Activated naive CD8-positive, alpha-beta T cell (primary cell): ENCODE measurements at regions not wholly inside any gene's neighbourhood (a gene's known extent, or its start where the extent isn't known, plus 50 kb on each side); places are given as distances from the start of the nearest gene placed in this dataset.

ENCODE experiments used
- H3K27ac Mint-ChIP-seq: one replicate; pipeline ENCODE4 v1.8.0; 2021; ENCODE audit warnings: mixed read lengths
- H3K27me3 Mint-ChIP-seq: one replicate; pipeline ENCODE4 v1.8.0; 2021; ENCODE audit warnings: mixed read lengths
- H3K36me3 Mint-ChIP-seq: one replicate; pipeline ENCODE4 v1.8.0; 2021; ENCODE audit warnings: mixed read lengths
- H3K4me1 Mint-ChIP-seq: one replicate; pipeline ENCODE4 v1.8.0; 2021; ENCODE audit warnings: low read depth, mixed read lengths
- H3K4me3 Mint-ChIP-seq: one replicate; pipeline ENCODE4 v1.8.0; 2021; ENCODE audit warnings: mild to moderate bottlenecking, mixed read lengths
- H3K9me3 Mint-ChIP-seq: one replicate; pipeline ENCODE4 v1.8.0; 2021; ENCODE audit warnings: low read depth, mixed read lengths

GRCh38 chr13:23992781-23993679 is 95.7 kb upstream of the C1QTNF9B start:
- Mint-ChIP-seq H3K4me1 (peaks cover 4% of the 10 kb centered on the region), H3K27me3 (peaks cover 1% of the 10 kb centered on the region), H3K4me3 (no peak overlapping the region), H3K36me3 (no peaks in the 10 kb centered on the region), H3K9me3 (no peaks in the 10 kb centered on the region), H3K27ac (no peak overlapping the region)

GRCh38 chr13:23993680-23993985 is 96.3 kb upstream of the C1QTNF9B start:
- Mint-ChIP-seq H3K9me3 (no peaks in the 10 kb centered on the region), H3K36me3 (no peaks in the 10 kb centered on the region), H3K4me3 (no peak overlapping the region), H3K27me3 (peaks cover 1% of the 10 kb centered on the region), H3K27ac (no peak overlapping the region), H3K4me1 (peaks cover 4% of the 10 kb centered on the region)

- H3K9me3 Mint-ChIP-seq = no peaks in the 10 kb centered on the region
- no peak overlapping the region for H3K4me3 Mint-ChIP-seq
- no peaks in the 10 kb centered on the region for H3K36me3 Mint-ChIP-seq
- no peak overlapping the region for H3K27ac Mint-ChIP-seq
- peaks cover 4% of the 10 kb centered on the region for H3K4me1 Mint-ChIP-seq
- H3K27me3 Mint-ChIP-seq = peaks cover 1% of the 10 kb centered on the region
These were observed 98.2 kb upstream of the C1QTNF9B start for GRCh38 chr13:23995283-23996073.

- no peaks in the 10 kb centered on the region for H3K36me3 Mint-ChIP-seq
- peaks cover 4% of the 10 kb centered on the region for H3K4me1 Mint-ChIP-seq
- H3K27me3 Mint-ChIP-seq = no peaks in the 10 kb centered on the region
- no peak overlapping the region for H3K4me3 Mint-ChIP-seq
- H3K9me3 Mint-ChIP-seq = no peaks in the 10 kb centered on the region
- H3K27ac Mint-ChIP-seq = no peak overlapping the region
These were observed 99.2 kb upstream of the C1QTNF9B start for GRCh38 chr13:23996456-23996855.

- Mint-ChIP-seq H3K27ac (no peak overlapping the region), H3K27me3 (no peaks in the 10 kb centered on the region), H3K9me3 (no peaks in the 10 kb centered on the region), H3K4me1 (peaks cover 4% of the 10 kb centered on the region), H3K36me3 (no peaks in the 10 kb centered on the region), H3K4me3 (no peak overlapping the region)
These were observed 102.1 kb upstream of the C1QTNF9B start for GRCh38 chr13:23999424-23999823.

GRCh38 chr13:24002206-24002815 is 105.0 kb upstream of the C1QTNF9B start:
- no peak overlapping the region for H3K27ac Mint-ChIP-seq
- H3K4me3 Mint-ChIP-seq = no peak overlapping the region
- no peaks in the 10 kb centered on the region for H3K4me1 Mint-ChIP-seq
- H3K36me3 Mint-ChIP-seq = no peaks in the 10 kb centered on the region
- no peaks in the 10 kb centered on the region for H3K9me3 Mint-ChIP-seq
- no peaks in the 10 kb centered on the region for H3K27me3 Mint-ChIP-seq

GRCh38 chr13:24004142-24004899 is 107.0 kb upstream of the C1QTNF9B start:
- Mint-ChIP-seq H3K27me3 (no peaks in the 10 kb centered on the region), H3K4me3 (no peak overlapping the region), H3K4me1 (no peaks in the 10 kb centered on the region), H3K9me3 (no peaks in the 10 kb centered on the region), H3K36me3 (no peaks in the 10 kb centered on the region), H3K27ac (no peak overlapping the region)

- no peak overlapping the region for H3K27ac Mint-ChIP-seq
- H3K27me3 Mint-ChIP-seq = no peaks in the 10 kb centered on the region
- H3K4me3 Mint-ChIP-seq = no peak overlapping the region
- no peaks in the 10 kb centered on the region for H3K36me3 Mint-ChIP-seq
- H3K4me1 Mint-ChIP-seq = no peaks in the 10 kb centered on the region
- H3K9me3 Mint-ChIP-seq = no peaks in the 10 kb centered on the region
These were observed 107.7 kb upstream of the C1QTNF9B start for GRCh38 chr13:24004971-24005370.

GRCh38 chr13:24005755-24006281 is 108.5 kb upstream of the C1QTNF9B start:
- no peaks in the 10 kb centered on the region for H3K27me3 Mint-ChIP-seq
- no peaks in the 10 kb centered on the region for H3K4me1 Mint-ChIP-seq
- no peaks in the 10 kb centered on the region for H3K9me3 Mint-ChIP-seq
- no peak overlapping the region for H3K4me3 Mint-ChIP-seq
- H3K27ac Mint-ChIP-seq = no peak overlapping the region
- no peaks in the 10 kb centered on the region for H3K36me3 Mint-ChIP-seq

GRCh38 chr13:24006520-24007248 is 109.4 kb upstream of the C1QTNF9B start:
- no peak overlapping the region for H3K27ac Mint-ChIP-seq
- H3K36me3 Mint-ChIP-seq = no peaks in the 10 kb centered on the region
- H3K4me1 Mint-ChIP-seq = no peaks in the 10 kb centered on the region
- H3K4me3 Mint-ChIP-seq = no peak overlapping the region
- H3K27me3 Mint-ChIP-seq = no peaks in the 10 kb centered on the region
- H3K9me3 Mint-ChIP-seq = no peaks in the 10 kb centered on the region

GRCh38 chr13:24007979-24008620 is 110.8 kb upstream of the C1QTNF9B start:
- Mint-ChIP-seq H3K27me3 (no peaks in the 10 kb centered on the region), H3K4me3 (no peak overlapping the region), H3K27ac (no peak overlapping the region), H3K36me3 (no peaks in the 10 kb centered on the region), H3K9me3 (no peaks in the 10 kb centered on the region), H3K4me1 (no peaks in the 10 kb centered on the region)

GRCh38 chr13:24008679-24009078 is 111.4 kb upstream of the C1QTNF9B start:
- Mint-ChIP-seq H3K9me3 (no peaks in the 10 kb centered on the region), H3K36me3 (no peaks in the 10 kb centered on the region), H3K27me3 (no peaks in the 10 kb centered on the region), H3K27ac (no peak overlapping the region), H3K4me3 (no peak overlapping the region), H3K4me1 (no peaks in the 10 kb centered on the region)

- H3K4me1 Mint-ChIP-seq = no peaks in the 10 kb centered on the region
- H3K9me3 Mint-ChIP-seq = no peaks in the 10 kb centered on the region
- no peak overlapping the region for H3K27ac Mint-ChIP-seq
- H3K4me3 Mint-ChIP-seq = no peak overlapping the region
- H3K36me3 Mint-ChIP-seq = no peaks in the 10 kb centered on the region
- H3K27me3 Mint-ChIP-seq = no peaks in the 10 kb centered on the region
These were observed 114.0 kb upstream of the C1QTNF9B start for GRCh38 chr13:24011266-24011665.

- H3K4me1 Mint-ChIP-seq = no peaks in the 10 kb centered on the region
- no peaks in the 10 kb centered on the region for H3K9me3 Mint-ChIP-seq
- H3K27ac Mint-ChIP-seq = no peak overlapping the region
- H3K36me3 Mint-ChIP-seq = no peaks in the 10 kb centered on the region
- H3K27me3 Mint-ChIP-seq = no peaks in the 10 kb centered on the region
- no peak overlapping the region for H3K4me3 Mint-ChIP-seq
These were observed 115.3 kb upstream of the C1QTNF9B start for GRCh38 chr13:24012648-24013047.
